MCF 10A (cell line): ENCODE measurements at regions not wholly inside any gene's neighbourhood (a gene's known extent, or its start where the extent isn't known, plus 50 kb on each side); places are given as distances from the start of the nearest gene placed in this dataset.
A peak's percentile ranks its signal among the peaks of the same experiment; 100 is the strongest.
"Not testable (repeated sequence)": the region's sequence is repeated elsewhere in the genome, so short reads cannot be mapped to it uniquely, and the experiment has no call there.

ENCODE experiments used
- BruUV-seq: library from RNA; stranded (reverse); fragments of 400-500 nt; replicated peaks from 2 replicates; lab custom pipeline; 2021; lab: Mats Ljungman, UMichigan
- CTCF ChIA-PET: fragments of 300-600 bp; sonication (Branson Sonifier 250); formaldehyde crosslinking; extraction: SDS; loops from one replicate; lab custom pipeline; 2021; ENCODE audit warnings: antibody characterized with exemption, inconsistent platforms; lab: Yijun Ruan, JAX
- POLR2A ChIA-PET: fragments of 300-600, 350-650 bp; sonication (Branson Sonifier 250); formaldehyde crosslinking; extraction: SDS; loops from one replicate; lab custom pipeline; 2020; ENCODE audit warnings: antibody characterized with exemption, inconsistent platforms; lab: Yijun Ruan, JAX
- DNase-seq: peaks from one replicate; pipeline ENCODE4 v3.0.0-alpha.2; 2018; ENCODE audit not compliant: unreplicated experiment
- H3K27ac Mint-ChIP-seq: one replicate; pipeline ENCODE4 v1.8.0; 2022; ENCODE audit warnings: mild to moderate bottlenecking, low read depth, mixed read lengths; ENCODE audit not compliant: unreplicated experiment
- H3K27me3 Mint-ChIP-seq: one replicate; pipeline ENCODE4 v1.8.0; 2022; ENCODE audit warnings: mixed read lengths; ENCODE audit not compliant: insufficient read depth, unreplicated experiment
- H3K36me3 Mint-ChIP-seq: one replicate; pipeline ENCODE4 v1.8.0; 2022; ENCODE audit warnings: mild to moderate bottlenecking, moderate library complexity, mixed read lengths; ENCODE audit not compliant: insufficient read depth, unreplicated experiment
- H3K4me1 Mint-ChIP-seq: one replicate; pipeline ENCODE4 v1.8.0; 2022; ENCODE audit warnings: mixed read lengths; ENCODE audit not compliant: insufficient read depth, unreplicated experiment
- H3K4me3 Mint-ChIP-seq: one replicate; pipeline ENCODE4 v1.8.0; 2022; ENCODE audit warnings: mild to moderate bottlenecking, moderate library complexity, mixed read lengths; ENCODE audit not compliant: unreplicated experiment
- H3K9me3 Mint-ChIP-seq: one replicate; pipeline ENCODE4 v1.8.0; 2022; ENCODE audit warnings: mixed read lengths; ENCODE audit not compliant: unreplicated experiment
- CTCF ChIP-seq: fragments of 200-600 bp; IDR thresholded peaks from one replicate; pipeline ENCODE4 v1.8.0; 2022; ENCODE audit warnings: antibody characterized with exemption, mild to moderate bottlenecking; ENCODE audit not compliant: unreplicated experiment
- intact Hi-C: fragments of 100-400 bp; cut with micrococcal nuclease; formaldehyde crosslinking; loops from 2 replicates; pipeline ENCODE4 v1.14.1; 2022

- no peak for TF ChIP-seq CTCF
- intact Hi-C loops, result no loop called here
- no peak overlapping the region for H3K4me3 Mint-ChIP-seq
- BruUV-seq, result no TSS peak
- peak overlapping the region; percentile 64 for H3K27ac Mint-ChIP-seq
- CTCF ChIA-PET, result interaction anchor here (0.6 to 3.7 kb wide), 4 partner anchors 8 to 313 kb away, joined by 4 to 27 read pairs (median 4); no protein-coding TSS in a partner anchor
- H3K27me3 Mint-ChIP-seq, result no peaks in the 10 kb centered on the region
- POLR2A ChIA-PET, result interaction anchor here (0.6 to 2.5 kb wide), 13 partner anchors 10 to 338 kb away, joined by 3 to 16 read pairs (median 3); no protein-coding TSS in a partner anchor
- peaks cover 22% of the 10 kb centered on the region for H3K4me1 Mint-ChIP-seq
- peak; percentile 91 for DNase-seq
- no peaks in the 10 kb centered on the region for H3K9me3 Mint-ChIP-seq
- no peaks in the 10 kb centered on the region for H3K36me3 Mint-ChIP-seq
Observed at GRCh38 chr1:115158181-115158580, 68.9 kb upstream of the TSPAN2 start.

- no peak for DNase-seq
- CTCF ChIA-PET, result interaction anchor here (1.2 to 3.7 kb wide), 2 partner anchors 17 to 28 kb away, joined by 4 to 27 read pairs; no protein-coding TSS in a partner anchor
- no peaks in the 10 kb centered on the region for H3K27me3 Mint-ChIP-seq
- POLR2A ChIA-PET, result interaction anchor here (1.0 to 2.5 kb wide), 4 partner anchors 11 to 66 kb away, joined by 3 to 16 read pairs (median 7); no protein-coding TSS in a partner anchor
- no peaks in the 10 kb centered on the region for H3K9me3 Mint-ChIP-seq
- no peaks in the 10 kb centered on the region for H3K36me3 Mint-ChIP-seq
- no peak overlapping the region for H3K27ac Mint-ChIP-seq
- intact Hi-C loops, result no loop called here
- TF ChIP-seq CTCF, result no peak
- peaks cover 22% of the 10 kb centered on the region for H3K4me1 Mint-ChIP-seq
- BruUV-seq, result no TSS peak
- H3K4me3 Mint-ChIP-seq, result no peak overlapping the region
Observed at GRCh38 chr1:115156826-115157468, 67.6 kb upstream of the TSPAN2 start.

- Mint-ChIP-seq H3K4me3 (no peak overlapping the region), H3K27ac (no peak overlapping the region), H3K36me3 (no peaks in the 10 kb centered on the region), H3K27me3 (no peaks in the 10 kb centered on the region), H3K9me3 (no peaks in the 10 kb centered on the region), H3K4me1 (peaks cover 22% of the 10 kb centered on the region)
- no TSS peak for BruUV-seq
- TF ChIP-seq CTCF, result no peak
- POLR2A ChIA-PET, result no interaction called here
- intact Hi-C loops, result no loop called here
- CTCF ChIA-PET, result interaction anchor here (0.8 kb wide), 1 partner anchor 22 kb away, joined by 3 read pairs; no protein-coding TSS in a partner anchor
- no peak for DNase-seq
Observed at GRCh38 chr1:115153966-115154557, 64.8 kb upstream of the TSPAN2 start.

GRCh38 chr1:115147928-115148327 lies 58.6 kb upstream of the TSPAN2 start:
- H3K36me3 Mint-ChIP-seq, H3K27me3 Mint-ChIP-seq, H3K9me3 Mint-ChIP-seq, BruUV-seq, intact Hi-C loops, H3K27ac Mint-ChIP-seq, H3K4me1 Mint-ChIP-seq, DNase-seq, H3K4me3 Mint-ChIP-seq: not testable (repeated sequence)
- ChIA-PET POLR2A (interaction anchor here (0.6 kb wide), 1 partner anchor 332 kb away, joined by 3 read pairs; no protein-coding TSS in a partner anchor), CTCF (interaction anchor here (0.7 to 13.9 kb wide), 2 partner anchors 34 to 319 kb away, joined by 3 to 382 read pairs; no protein-coding TSS in a partner anchor)
